ENCODE measurements at regions not wholly inside any gene's neighbourhood (a gene's known extent, or its start where the extent isn't known, plus 50 kb on each side); places are given as distances from the start of the nearest gene placed in this dataset.

GRCh38 chr13:20291675-20292074 is 59.6 kb upstream of the GJB6 start:
- Mint-ChIP-seq H3K27me3 (peaks cover 12% of the 10 kb centered on the region), H3K27ac (no peak overlapping the region), H3K4me3 (no peak overlapping the region), H3K4me1 (no peaks in the 10 kb centered on the region), H3K9me3 (ENCODE audit: insufficient read depth) (no peaks in the 10 kb centered on the region)
- CTCF ChIA-PET = no interaction called here
- intact Hi-C loops (cut with micrococcal nuclease) = no loop called here
- no peak overlapping the region for H2AFZ ChIP-seq (ENCODE audit: insufficient read depth, low read depth, low read length, poor library complexity, severe bottlenecking)
- 75% methylated on average over 3 of the region's 5 CpGs for WGBS (ENCODE audit: insufficient coverage)
- no peak overlapping the region for H3K4me2 ChIP-seq (replicated peaks; ENCODE audit: low read depth, low read length, poor library complexity, severe bottlenecking)
- no peaks in the 10 kb centered on the region for H4K20me1 ChIP-seq (ENCODE audit: control insufficient read depth, insufficient read depth, low read length, poor library complexity, severe bottlenecking)
- no peak for ATAC-seq (ENCODE audit: low read depth)
- no peaks in the 10 kb centered on the region for H3K79me2 ChIP-seq (ENCODE audit: control insufficient read depth, insufficient read depth, low read length)
- no peak overlapping the region for H3K9ac ChIP-seq (ENCODE audit: low read length)
- no peaks in the 10 kb centered on the region for H3K27me3 ChIP-seq (replicated peaks in 1 of 4; ENCODE audit: control extremely low read depth in 1 of 4, control insufficient read depth in 3 of 4, insufficient read depth in 4 of 4, low read length in 3 of 4)
- POLR2A ChIA-PET = no interaction called here
- peaks cover 0 to 3% (median 0%) of the 10 kb centered on the region in 3 donors for H3K9me3 ChIP-seq (ENCODE audit: control extremely low read depth in 1 of 3, control insufficient read depth in 2 of 3, insufficient read depth in 1 of 3, low read length in 2 of 3)
- no peaks in the 10 kb centered on the region for H3K36me3 ChIP-seq (replicated peaks in 1 of 2; ENCODE audit: control extremely low read depth in 1 of 2, control insufficient read depth in 1 of 2, extremely low read depth in 1 of 2, insufficient read depth in 2 of 2, low read length in 1 of 2)
- no peak overlapping the region for H3K4me3 ChIP-seq (ENCODE audit: control extremely low read depth in 1 of 5, extremely low read depth in 1 of 5, insufficient read depth in 1 of 5, low read depth in 2 of 5, low read length in 4 of 5)
- no peak for TF ChIP-seq EZH2 (IDR thresholded peaks at IDR 0.05; ENCODE audit: borderline replicate concordance, insufficient read depth, low read depth, low read length, poor library complexity, severe bottlenecking)
- no peak for TF ChIP-seq CTCF (IDR thresholded peaks at IDR 0.05)
- no peak overlapping the region for H3K27ac ChIP-seq (ENCODE audit: low read length in 2 of 2)
- H3K4me1 ChIP-seq (ENCODE audit: control insufficient read depth in 2 of 2, insufficient read depth in 2 of 2, low read length in 2 of 2) = no peaks in the 10 kb centered on the region
- DNase-seq = no peak

GRCh38 chr13:20291037-20291436 is 58.9 kb upstream of the GJB6 start:
- intact Hi-C loops (cut with micrococcal nuclease) = no loop called here
- ATAC-seq (ENCODE audit: low read depth) (no peak), DNase-seq (no peak)
- Histone ChIP-seq H3K27me3 (replicated peaks in 1 of 4; ENCODE audit: control extremely low read depth in 1 of 4, control insufficient read depth in 3 of 4, insufficient read depth in 4 of 4, low read length in 3 of 4) (no peaks in the 10 kb centered on the region), H3K9ac (ENCODE audit: low read length) (no peak overlapping the region), H3K4me2 (replicated peaks; ENCODE audit: low read depth, low read length, poor library complexity, severe bottlenecking) (no peak overlapping the region), H3K4me3 (ENCODE audit: control extremely low read depth in 1 of 5, extremely low read depth in 1 of 5, insufficient read depth in 1 of 5, low read depth in 2 of 5, low read length in 4 of 5) (no peak overlapping the region), H2AFZ (ENCODE audit: insufficient read depth, low read depth, low read length, poor library complexity, severe bottlenecking) (no peak overlapping the region), H4K20me1 (ENCODE audit: control insufficient read depth, insufficient read depth, low read length, poor library complexity, severe bottlenecking) (no peaks in the 10 kb centered on the region), H3K9me3 (ENCODE audit: control extremely low read depth in 1 of 3, control insufficient read depth in 2 of 3, insufficient read depth in 1 of 3, low read length in 2 of 3) (peaks cover 0 to 5% (median 3%) of the 10 kb centered on the region in 3 donors), H3K36me3 (replicated peaks in 1 of 2; ENCODE audit: control extremely low read depth in 1 of 2, control insufficient read depth in 1 of 2, extremely low read depth in 1 of 2, insufficient read depth in 2 of 2, low read length in 1 of 2) (no peaks in the 10 kb centered on the region), H3K27ac (ENCODE audit: low read length in 2 of 2) (no peak overlapping the region), H3K79me2 (ENCODE audit: control insufficient read depth, insufficient read depth, low read length) (no peaks in the 10 kb centered on the region), H3K4me1 (ENCODE audit: control insufficient read depth in 2 of 2, insufficient read depth in 2 of 2, low read length in 2 of 2) (no peaks in the 10 kb centered on the region)
- no peak for TF ChIP-seq EZH2 (IDR thresholded peaks at IDR 0.05; ENCODE audit: borderline replicate concordance, insufficient read depth, low read depth, low read length, poor library complexity, severe bottlenecking)
- TF ChIP-seq CTCF (IDR thresholded peaks at IDR 0.05) = no peak
- POLR2A ChIA-PET = no interaction called here
- Mint-ChIP-seq H3K27me3 (peaks cover 12% of the 10 kb centered on the region), H3K27ac (no peak overlapping the region), H3K4me1 (no peaks in the 10 kb centered on the region), H3K4me3 (no peak overlapping the region), H3K9me3 (ENCODE audit: insufficient read depth) (no peaks in the 10 kb centered on the region)
- 77% methylated on average over 3 of the region's 7 CpGs for WGBS (ENCODE audit: insufficient coverage)
- CTCF ChIA-PET = no interaction called here
